ENCODE measurements at regions not wholly inside any gene's neighbourhood (a gene's known extent, or its start where the extent isn't known, plus 50 kb on each side); places are given as distances from the start of the nearest gene placed in this dataset.

DNA sequence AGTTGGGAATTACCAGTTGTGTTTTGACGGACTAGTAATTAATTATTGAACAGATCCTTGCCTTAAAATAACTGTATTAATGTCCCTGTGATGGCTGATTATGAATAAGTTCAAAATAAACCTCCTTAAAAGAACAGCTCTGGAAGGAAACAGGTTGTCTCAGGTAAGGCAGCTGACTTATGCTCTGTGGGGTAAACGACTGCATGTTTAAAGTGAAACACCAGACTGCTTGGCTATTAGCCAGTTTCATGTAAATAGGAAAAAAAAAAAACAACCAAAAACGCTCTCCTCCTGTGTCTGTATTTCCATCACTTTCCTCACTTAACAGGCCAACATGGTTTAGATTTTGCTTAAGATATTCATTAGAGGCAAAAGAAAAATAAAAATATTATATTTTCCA, 243.6 kb downstream of the TMEM182 start (continued):
- TF ChIP-seq, protein P1, sequence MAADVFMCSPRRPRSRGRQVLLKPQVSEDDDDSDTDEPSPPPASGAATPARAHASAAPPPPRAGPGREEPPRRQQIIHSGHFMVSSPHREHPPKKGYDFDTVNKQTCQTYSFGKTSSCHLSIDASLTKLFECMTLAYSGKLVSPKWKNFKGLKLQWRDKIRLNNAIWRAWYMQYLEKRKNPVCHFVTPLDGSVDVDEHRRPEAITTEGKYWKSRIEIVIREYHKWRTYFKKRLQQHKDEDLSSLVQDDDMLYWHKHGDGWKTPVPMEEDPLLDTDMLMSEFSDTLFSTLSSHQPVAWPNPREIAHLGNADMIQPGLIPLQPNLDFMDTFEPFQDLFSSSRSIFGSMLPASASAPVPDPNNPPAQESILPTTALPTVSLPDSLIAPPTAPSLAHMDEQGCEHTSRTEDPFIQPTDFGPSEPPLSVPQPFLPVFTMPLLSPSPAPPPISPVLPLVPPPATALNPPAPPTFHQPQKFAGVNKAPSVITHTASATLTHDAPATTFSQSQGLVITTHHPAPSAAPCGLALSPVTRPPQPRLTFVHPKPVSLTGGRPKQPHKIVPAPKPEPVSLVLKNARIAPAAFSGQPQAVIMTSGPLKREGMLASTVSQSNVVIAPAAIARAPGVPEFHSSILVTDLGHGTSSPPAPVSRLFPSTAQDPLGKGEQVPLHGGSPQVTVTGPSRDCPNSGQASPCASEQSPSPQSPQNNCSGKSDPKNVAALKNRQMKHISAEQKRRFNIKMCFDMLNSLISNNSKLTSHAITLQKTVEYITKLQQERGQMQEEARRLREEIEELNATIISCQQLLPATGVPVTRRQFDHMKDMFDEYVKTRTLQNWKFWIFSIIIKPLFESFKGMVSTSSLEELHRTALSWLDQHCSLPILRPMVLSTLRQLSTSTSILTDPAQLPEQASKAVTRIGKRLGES (CRISPR knock-in tag; IDR thresholded peaks at IDR 0.05; ENCODE audit: borderline replicate concordance), result no peak
- no peak for TF ChIP-seq ZNF124 (CRISPR knock-in tag; IDR thresholded peaks at IDR 0.05)

DNA sequence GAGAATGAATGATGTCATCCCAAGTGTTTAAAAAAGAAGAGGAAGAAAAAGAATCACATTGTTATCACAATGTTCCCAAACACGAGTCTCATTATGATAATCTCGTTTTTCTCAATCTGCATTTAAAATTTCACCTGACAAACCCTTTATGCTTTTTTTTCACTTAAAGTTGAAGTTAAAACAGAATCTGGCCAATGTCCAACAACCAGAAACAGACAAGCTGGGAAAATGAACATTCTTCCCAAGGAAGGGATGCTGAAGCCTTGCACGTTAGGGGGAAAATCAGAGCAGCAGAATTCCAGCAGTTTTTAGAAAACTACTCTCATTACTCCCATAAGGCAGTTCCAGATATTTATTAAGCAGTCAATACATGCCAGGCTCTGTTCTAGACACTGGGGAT, 245.3 kb downstream of the TMEM182 start:
- FAIRE-seq, result no peak
- H3K27ac ChIP-seq (ENCODE audit: extremely low read length, insufficient read depth, low read length), result no peak overlapping the region
- H3K9me3 ChIP-seq (ENCODE audit: low read length), result no peaks in the 10 kb centered on the region
- H4K20me1 ChIP-seq (ENCODE audit: insufficient read depth, low read length), result no peaks in the 10 kb centered on the region
- no peaks in the 10 kb centered on the region for H3K4me1 ChIP-seq (ENCODE audit: insufficient read depth, low read length)
- BruUV-seq (replicated peaks), result no TSS peak
- DNase-seq (ENCODE audit: low spot score), result no peak
- 10% methylated on average over 3 of the region's 3 CpGs for WGBS (ENCODE audit: low lambda C conversion rate)
- no peak overlapping the region for H2AFZ ChIP-seq (ENCODE audit: low read length)
- no peak overlapping the region for H3K4me2 ChIP-seq (ENCODE audit: low read depth, low read length)
- no peak overlapping the region for H3K9ac ChIP-seq (ENCODE audit: insufficient read depth, low read depth, low read length)
- TF ChIP-seq, protein P2, sequence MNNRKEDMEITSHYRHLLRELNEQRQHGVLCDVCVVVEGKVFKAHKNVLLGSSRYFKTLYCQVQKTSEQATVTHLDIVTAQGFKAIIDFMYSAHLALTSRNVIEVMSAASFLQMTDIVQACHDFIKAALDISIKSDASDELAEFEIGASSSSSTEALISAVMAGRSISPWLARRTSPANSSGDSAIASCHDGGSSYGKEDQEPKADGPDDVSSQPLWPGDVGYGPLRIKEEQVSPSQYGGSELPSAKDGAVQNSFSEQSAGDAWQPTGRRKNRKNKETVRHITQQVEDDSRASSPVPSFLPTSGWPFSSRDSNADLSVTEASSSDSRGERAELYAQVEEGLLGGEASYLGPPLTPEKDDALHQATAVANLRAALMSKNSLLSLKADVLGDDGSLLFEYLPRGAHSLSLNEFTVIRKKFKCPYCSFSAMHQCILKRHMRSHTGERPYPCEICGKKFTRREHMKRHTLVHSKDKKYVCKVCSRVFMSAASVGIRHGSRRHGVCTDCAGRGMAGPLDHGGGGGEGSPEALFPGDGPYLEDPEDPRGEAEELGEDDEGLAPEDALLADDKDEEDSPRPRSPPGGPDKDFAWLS (CRISPR knock-in tag; IDR thresholded peaks at IDR 0.05; ENCODE audit: borderline replicate concordance), result no peak
- peak; percentile 77 for TF ChIP-seq ATF7 (IDR thresholded peaks at IDR 0.05)
- TF ChIP-seq ATF7 (CRISPR knock-in tag; IDR thresholded peaks at IDR 0.05), result no peak
- CTCF ChIA-PET (ENCODE audit: low intra/inter-chr PET ratio, low total read pairs), result no interaction called here
- in situ Hi-C loops (cut with HindIII; ENCODE audit: extremely low pct_ligation_motif_present, low pct_unique_long_range_greater_than_20kb), result no loop called here
- no peaks in the 10 kb centered on the region for H3K79me2 ChIP-seq (ENCODE audit: insufficient read depth, low read length)
- no peak overlapping the region for H3K4me3 ChIP-seq (replicated peaks in 1 of 3; ENCODE audit: insufficient read depth in 1 of 3, low read depth in 2 of 3, low read length in 3 of 3)
- POLR2A ChIA-PET, result no interaction called here
- intact Hi-C loops (cut with micrococcal nuclease; ENCODE audit: unreplicated experiment), result no loop called here
- ATAC-seq, result no peak
- no peaks in the 10 kb centered on the region for H3K36me3 ChIP-seq (replicated peaks in 1 of 2; ENCODE audit: control insufficient read depth in 1 of 2, insufficient read depth in 2 of 2, low read length in 2 of 2)
- peaks cover 0 to 18% of the 10 kb centered on the region in 2 experiments; a peak in 1 of 5 replicates for H3K27me3 ChIP-seq (ENCODE audit: control insufficient read depth in 1 of 2, insufficient read depth in 2 of 2, low read length in 2 of 2)
